WTC11 (cell line): ENCODE measurements at regions not wholly inside any gene's neighbourhood (a gene's known extent, or its start where the extent isn't known, plus 50 kb on each side); places are given as distances from the start of the nearest gene placed in this dataset.

Source experiments
- ATF1 ChIP-seq: sonication (generic); formaldehyde crosslinking; IDR thresholded peaks from 2 replicates; pipeline ENCODE4 v1.8.1; 2023; ENCODE audit warnings: mild to moderate bottlenecking, moderate library complexity, missing genetic modification reagents
- CTCF ChIP-seq: fragments of 200-600 bp; IDR thresholded peaks from 2 replicates; pipeline ENCODE4 v1.8.0; 2022; ENCODE audit warnings: antibody characterized with exemption
- FOXP4 ChIP-seq: sonication (generic); formaldehyde crosslinking; IDR thresholded peaks from 2 replicates; pipeline ENCODE4 v1.8.0; 2022; ENCODE audit warnings: mild to moderate bottlenecking, missing genetic modification reagents
- GRHL2 ChIP-seq: fragments of 250-450 bp; sonication (Bioruptor Pico); IDR thresholded peaks from 2 replicates; pipeline ENCODE4 v1.8.0; 2022; ENCODE audit warnings: mild to moderate bottlenecking, moderate library complexity; ENCODE audit not compliant: insufficient replicate concordance, severe bottlenecking
- PREB ChIP-seq: sonication (generic); formaldehyde crosslinking; IDR thresholded peaks from 2 replicates; pipeline ENCODE4 v1.8.1; 2022; ENCODE audit warnings: mild to moderate bottlenecking, missing genetic modification reagents, moderate library complexity, borderline replicate concordance
- USF1 ChIP-seq: sonication (generic); formaldehyde crosslinking; IDR thresholded peaks from 2 replicates; pipeline ENCODE4 v1.8.0; 2022; ENCODE audit warnings: mild to moderate bottlenecking, missing genetic modification reagents

GRCh38 chr5:106454651-106455415, 1215.9 kb downstream of the EFNA5 start:
- TF ChIP-seq CTCF (peak; percentile 58), GRHL2 (CRISPR knock-in tag) (no peak), USF1 (CRISPR knock-in tag) (no peak), ATF1 (CRISPR knock-in tag) (no peak), FOXP4 (CRISPR knock-in tag) (no peak), PREB (no peak)
